ENCODE measurements at regions not wholly inside any gene's neighbourhood (a gene's known extent, or its start where the extent isn't known, plus 50 kb on each side); places are given as distances from the start of the nearest gene placed in this dataset.
A peak's percentile ranks its signal among the peaks of the same experiment; 100 is the strongest.

- peak; percentile 90 for ATAC-seq
Observed at GRCh38 chr1:118339400-118340124, 154.5 kb upstream of the SPAG17 start.

- ATAC-seq: no peak
Observed at GRCh38 chr1:118338936-118339335, 153.9 kb upstream of the SPAG17 start.

GRCh38 chr1:118337346-118337745, 152.3 kb upstream of the SPAG17 start:
- no peak for ATAC-seq

- ATAC-seq: no peak
Observed at GRCh38 chr1:118335331-118335732, 150.3 kb upstream of the SPAG17 start.

GRCh38 chr1:118334506-118334905, 149.5 kb upstream of the SPAG17 start:
- no peak for ATAC-seq

GRCh38 chr1:118333601-118334210, 148.7 kb upstream of the SPAG17 start:
- ATAC-seq: no peak

GRCh38 chr1:118326960-118327629, 142.1 kb upstream of the SPAG17 start:
- no peak for ATAC-seq

GRCh38 chr1:118325550-118326225, 140.7 kb upstream of the SPAG17 start:
- ATAC-seq: no peak

- ATAC-seq: no peak
Observed at GRCh38 chr1:118323246-118323645, 138.2 kb upstream of the SPAG17 start.

- no peak for ATAC-seq
Observed at GRCh38 chr1:118322331-118322730, 137.3 kb upstream of the SPAG17 start.

GRCh38 chr1:118321840-118322239, 136.8 kb upstream of the SPAG17 start:
- no peak for ATAC-seq

- ATAC-seq: no peak
Observed at GRCh38 chr1:118317842-118318614, 133.0 kb upstream of the SPAG17 start.

GRCh38 chr1:118306851-118307250, 121.8 kb upstream of the SPAG17 start:
- ATAC-seq: no peak

- no peak for ATAC-seq
Observed at GRCh38 chr1:118304722-118305359, 119.8 kb upstream of the SPAG17 start.

- ATAC-seq: no peak
Observed at GRCh38 chr1:118303534-118303933, 118.5 kb upstream of the SPAG17 start.

- ATAC-seq: no peak
Observed at GRCh38 chr1:118303064-118303463, 118.0 kb upstream of the SPAG17 start.

- no peak for ATAC-seq
Observed at GRCh38 chr1:118302145-118302544, 117.1 kb upstream of the SPAG17 start.

- ATAC-seq: no peak
Observed at GRCh38 chr1:118300808-118301207, 115.8 kb upstream of the SPAG17 start.

GRCh38 chr1:118298397-118298796, 113.4 kb upstream of the SPAG17 start:
- ATAC-seq: no peak

GRCh38 chr1:118297521-118297920, 112.5 kb upstream of the SPAG17 start:
- no peak for ATAC-seq

- no peak for ATAC-seq
Observed at GRCh38 chr1:118294875-118295642, 110.0 kb upstream of the SPAG17 start.
